ENCODE measurements at regions not wholly inside any gene's neighbourhood (a gene's known extent, or its start where the extent isn't known, plus 50 kb on each side); places are given as distances from the start of the nearest gene placed in this dataset.
"Not testable (repeated sequence)": the region's sequence is repeated elsewhere in the genome, so short reads cannot be mapped to it uniquely, and the experiment has no call there.

- no peak for DNase-seq
These were observed 97.3 kb upstream of the CPM start for GRCh38 chr12:69030321-69030720.

- DNase-seq: no peak
These were observed 103.6 kb upstream of the CPM start for GRCh38 chr12:69036533-69036932.

GRCh38 chr12:69036999-69037398 lies 104.0 kb upstream of the CPM start:
- no peak for DNase-seq

GRCh38 chr12:69039911-69040310 lies 106.9 kb upstream of the CPM start:
- peak; percentile 24 for DNase-seq

- no peak for DNase-seq
These were observed 109.6 kb upstream of the CPM start for GRCh38 chr12:69042557-69042956.

- no peak for DNase-seq
These were observed 110.0 kb upstream of the CPM start for GRCh38 chr12:69042970-69043369.

GRCh38 chr12:69044887-69045286 lies 111.9 kb upstream of the CPM start:
- DNase-seq: no peak

- DNase-seq: no peak
These were observed 112.5 kb upstream of the CPM start for GRCh38 chr12:69045430-69045829.

GRCh38 chr12:69046363-69046762 lies 113.4 kb upstream of the CPM start:
- DNase-seq: no peak

GRCh38 chr12:69046920-69047319 lies 113.9 kb upstream of the CPM start:
- no peak for DNase-seq

GRCh38 chr12:69047990-69048389 lies 115.0 kb upstream of the CPM start:
- DNase-seq: no peak

- DNase-seq: not testable (repeated sequence)
These were observed 116.9 kb upstream of the CPM start for GRCh38 chr12:69049855-69050254.

GRCh38 chr12:69052613-69053408 lies 119.8 kb upstream of the CPM start:
- no peak for DNase-seq

GRCh38 chr12:69054343-69055056 lies 121.5 kb upstream of the CPM start:
- DNase-seq: no peak

GRCh38 chr12:69055280-69055679 lies 122.3 kb upstream of the CPM start:
- no peak for DNase-seq

GRCh38 chr12:69055706-69056105 lies 122.7 kb upstream of the CPM start:
- no peak for DNase-seq

GRCh38 chr12:69056743-69057515 lies 124.0 kb upstream of the CPM start:
- no peak for DNase-seq

- DNase-seq: no peak
These were observed 124.8 kb upstream of the CPM start for GRCh38 chr12:69057742-69058141.

GRCh38 chr12:69059465-69060457 lies 126.8 kb upstream of the CPM start:
- DNase-seq: no peak

- no peak for DNase-seq
These were observed 128.6 kb upstream of the CPM start for GRCh38 chr12:69061574-69061973.

GRCh38 chr12:69062621-69063237 lies 129.8 kb upstream of the CPM start:
- DNase-seq: no peak

Data from NCI-H1694 (cell line).